Dendritic cell treated with granulocyte-macrophage colony-stimulating factor and Interleukin-4, amounts not matched to agents 40 ng/mL and 50 ng/mL, for 4 days (primary cell): ENCODE measurements at regions not wholly inside any gene's neighbourhood (a gene's known extent, or its start where the extent isn't known, plus 50 kb on each side); places are given as distances from the start of the nearest gene placed in this dataset.
"Not testable (repeated sequence)": the region's sequence is repeated elsewhere in the genome, so short reads cannot be mapped to it uniquely, and the experiment has no call there.

Experiments used
- H3K27ac Mint-ChIP-seq: one replicate; pipeline ENCODE4 v1.8.0; 2022; ENCODE audit warnings: mild to moderate bottlenecking, mixed read lengths
- H3K27me3 Mint-ChIP-seq: one replicate; pipeline ENCODE4 v1.8.0; 2022; ENCODE audit warnings: mild to moderate bottlenecking, mixed read lengths
- H3K36me3 Mint-ChIP-seq: one replicate; pipeline ENCODE4 v1.8.0; 2022; ENCODE audit warnings: low read depth, mixed read lengths
- H3K4me1 Mint-ChIP-seq: one replicate; pipeline ENCODE4 v1.8.0; 2022; ENCODE audit warnings: low read depth, mixed read lengths
- H3K4me3 Mint-ChIP-seq: one replicate; pipeline ENCODE4 v1.8.0; 2022; ENCODE audit warnings: mild to moderate bottlenecking, moderate library complexity, mixed read lengths
- H3K9me3 Mint-ChIP-seq: one replicate; pipeline ENCODE4 v1.8.0; 2022; ENCODE audit warnings: mixed read lengths
- intact Hi-C: fragments of 100-400 bp; cut with micrococcal nuclease; formaldehyde crosslinking; loops from one replicate; pipeline ENCODE4 v1.15.0; 2022

DNA sequence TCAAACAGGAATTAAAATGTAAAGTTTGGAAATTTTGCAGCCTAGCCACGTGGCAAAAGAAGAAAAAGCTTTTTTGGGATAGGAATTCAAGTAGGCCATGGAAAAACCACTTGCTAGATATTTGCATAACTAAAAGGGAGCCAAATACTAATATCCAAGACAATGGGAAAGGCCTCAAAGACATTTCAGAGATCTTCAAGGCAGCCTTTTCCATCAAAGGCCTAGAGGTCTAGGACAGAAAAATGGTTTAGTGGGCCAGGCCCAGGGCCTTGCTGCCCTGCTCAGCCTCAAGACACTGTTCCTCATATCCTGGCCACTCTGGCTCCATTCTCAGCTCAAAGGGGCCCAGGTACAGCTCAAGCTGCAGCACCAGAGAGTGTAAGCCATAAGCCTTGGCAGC lies 265.9 kb upstream of the RPS23 start:
- H3K4me1 Mint-ChIP-seq: peaks cover 7% of the 10 kb centered on the region
- no peak overlapping the region for H3K27ac Mint-ChIP-seq
- no peaks in the 10 kb centered on the region for H3K9me3 Mint-ChIP-seq
- H3K4me3 Mint-ChIP-seq: no peak overlapping the region
- intact Hi-C loops: no loop called here
- H3K36me3 Mint-ChIP-seq: no peaks in the 10 kb centered on the region
- no peaks in the 10 kb centered on the region for H3K27me3 Mint-ChIP-seq

- Mint-ChIP-seq H3K36me3 (no peaks in the 10 kb centered on the region), H3K4me3 (no peak overlapping the region), H3K27me3 (no peaks in the 10 kb centered on the region), H3K9me3 (no peaks in the 10 kb centered on the region), H3K27ac (no peak overlapping the region), H3K4me1 (no peaks in the 10 kb centered on the region)
- intact Hi-C loops: no loop called here
These were observed 262.1 kb upstream of the RPS23 start for GRCh38 chr5:82540301-82540700.

DNA sequence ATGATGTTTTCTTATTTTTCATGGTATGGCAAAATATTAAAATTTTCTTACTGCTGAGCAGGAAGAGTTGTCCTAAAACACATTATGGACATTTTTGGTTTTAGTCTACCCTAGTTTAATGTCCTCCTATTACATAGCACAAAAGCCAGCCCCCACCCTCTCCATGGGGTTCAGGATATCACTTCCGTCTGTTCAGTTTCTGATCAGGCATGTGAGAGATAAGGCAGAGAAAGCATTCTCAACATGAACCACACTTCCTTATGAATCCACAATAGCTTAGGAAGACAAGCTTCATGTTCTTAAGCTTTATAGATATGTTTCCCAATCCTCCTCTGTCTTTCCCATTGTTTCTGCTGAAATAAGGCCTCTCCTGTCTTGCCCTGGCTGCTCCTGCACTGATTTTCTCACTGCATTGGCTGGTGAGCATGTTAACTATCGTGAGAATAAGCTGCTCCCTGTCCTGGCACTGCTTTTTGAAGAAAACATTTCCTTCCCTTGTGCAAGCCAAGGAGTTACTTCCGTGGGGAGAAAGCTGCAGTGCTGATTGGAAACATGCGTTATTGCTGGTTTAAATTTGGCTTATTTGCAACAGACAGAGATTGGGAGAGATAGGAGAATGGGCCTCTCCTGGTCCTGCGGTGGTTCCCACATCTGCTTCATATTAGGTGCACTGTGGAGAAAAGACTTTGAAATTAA lies 260.3 kb upstream of the RPS23 start:
- Mint-ChIP-seq H3K9me3 (no peaks in the 10 kb centered on the region), H3K27ac (no peak overlapping the region), H3K36me3 (no peaks in the 10 kb centered on the region), H3K4me1 (no peaks in the 10 kb centered on the region), H3K27me3 (no peaks in the 10 kb centered on the region), H3K4me3 (no peak overlapping the region)
- intact Hi-C loops: no loop called here

DNA sequence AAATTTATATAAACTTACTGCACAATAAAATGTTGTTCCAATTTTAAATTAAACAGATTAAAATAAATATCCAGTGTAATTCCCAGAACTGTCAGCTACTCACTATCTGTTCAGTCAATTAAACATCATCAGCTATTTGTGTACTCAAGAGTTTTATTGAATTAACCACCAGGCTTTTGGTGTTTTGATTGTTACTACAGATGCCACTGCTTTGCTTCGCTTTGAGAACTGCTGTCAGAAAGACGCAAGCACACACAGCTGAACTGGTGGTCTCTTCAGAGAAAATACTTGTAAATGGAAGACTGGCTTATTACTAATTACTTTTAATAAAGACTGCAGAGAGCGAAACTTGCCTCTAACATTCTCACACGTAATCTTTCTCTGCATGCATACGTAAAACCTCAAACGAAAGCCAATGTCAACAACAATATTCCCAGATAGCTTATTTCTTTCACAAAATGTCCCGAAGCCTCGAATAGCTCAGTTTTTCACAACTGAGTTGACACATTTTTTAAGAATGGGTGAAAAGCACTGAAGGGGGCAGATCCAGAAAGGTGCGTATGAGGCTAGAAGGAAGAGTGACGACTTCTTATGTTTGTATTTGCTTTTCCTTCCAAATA lies 259.6 kb upstream of the RPS23 start:
- H3K27ac Mint-ChIP-seq: no peak overlapping the region
- H3K4me1 Mint-ChIP-seq: no peaks in the 10 kb centered on the region
- intact Hi-C loops: no loop called here
- no peaks in the 10 kb centered on the region for H3K27me3 Mint-ChIP-seq
- H3K4me3 Mint-ChIP-seq: no peak overlapping the region
- no peaks in the 10 kb centered on the region for H3K36me3 Mint-ChIP-seq
- peaks cover 3% of the 10 kb centered on the region for H3K9me3 Mint-ChIP-seq

GRCh38 chr5:82534986-82535385 lies 256.8 kb upstream of the RPS23 start:
- Mint-ChIP-seq H3K9me3 (peaks cover 31% of the 10 kb centered on the region), H3K36me3 (no peaks in the 10 kb centered on the region), H3K4me1 (no peaks in the 10 kb centered on the region), H3K4me3 (no peak overlapping the region), H3K27ac (no peak overlapping the region), H3K27me3 (no peaks in the 10 kb centered on the region)
- intact Hi-C loops: no loop called here

- peaks cover 48% of the 10 kb centered on the region for H3K9me3 Mint-ChIP-seq
- H3K4me3 Mint-ChIP-seq, H3K27ac Mint-ChIP-seq, H3K27me3 Mint-ChIP-seq, intact Hi-C loops, H3K36me3 Mint-ChIP-seq, H3K4me1 Mint-ChIP-seq: not testable (repeated sequence)
These were observed 253.9 kb upstream of the RPS23 start for GRCh38 chr5:82532075-82532474.

- intact Hi-C loops: no loop called here
- Mint-ChIP-seq H3K36me3 (no peaks in the 10 kb centered on the region), H3K9me3 (peaks cover 35% of the 10 kb centered on the region), H3K4me3 (no peak overlapping the region), H3K27me3 (no peaks in the 10 kb centered on the region), H3K27ac (no peak overlapping the region), H3K4me1 (no peaks in the 10 kb centered on the region)
These were observed 248.4 kb upstream of the RPS23 start for GRCh38 chr5:82526540-82526939.

- Mint-ChIP-seq H3K27me3 (no peaks in the 10 kb centered on the region), H3K36me3 (no peaks in the 10 kb centered on the region), H3K4me3 (no peak overlapping the region), H3K27ac (no peak overlapping the region), H3K9me3 (peaks cover 26% of the 10 kb centered on the region), H3K4me1 (no peaks in the 10 kb centered on the region)
- intact Hi-C loops: no loop called here
These were observed 247.5 kb upstream of the RPS23 start for GRCh38 chr5:82525626-82526025.

- no peaks in the 10 kb centered on the region for H3K27me3 Mint-ChIP-seq
- no peak overlapping the region for H3K4me3 Mint-ChIP-seq
- intact Hi-C loops: no loop called here
- H3K9me3 Mint-ChIP-seq: peaks cover 18% of the 10 kb centered on the region
- H3K27ac Mint-ChIP-seq: no peak overlapping the region
- H3K4me1 Mint-ChIP-seq: no peaks in the 10 kb centered on the region
- H3K36me3 Mint-ChIP-seq: no peaks in the 10 kb centered on the region
These were observed 245.5 kb upstream of the RPS23 start for GRCh38 chr5:82523633-82524032.

DNA sequence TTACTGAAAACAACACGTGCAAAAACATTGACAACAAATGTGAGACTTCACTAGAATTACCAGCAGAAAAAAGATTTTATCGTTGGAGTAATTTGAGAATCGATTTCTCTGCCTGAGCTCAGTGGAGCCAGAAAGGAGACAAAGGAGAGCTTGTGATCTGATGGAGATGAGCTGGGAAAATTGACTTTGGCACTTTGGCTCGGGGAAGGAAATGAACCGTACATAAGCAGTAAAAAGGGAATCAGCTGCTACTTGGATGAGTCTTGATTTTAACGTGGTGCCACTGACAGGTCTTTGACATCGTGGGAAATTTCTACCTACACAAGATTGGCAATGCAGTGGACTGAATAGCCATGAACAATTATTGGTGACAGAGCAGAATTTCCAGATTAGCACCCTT lies 244.7 kb upstream of the RPS23 start:
- Mint-ChIP-seq H3K9me3 (peaks cover 11% of the 10 kb centered on the region), H3K36me3 (no peaks in the 10 kb centered on the region), H3K27ac (no peak overlapping the region), H3K27me3 (no peaks in the 10 kb centered on the region), H3K4me1 (no peaks in the 10 kb centered on the region), H3K4me3 (no peak overlapping the region)
- intact Hi-C loops: no loop called here

GRCh38 chr5:82521431-82522051 lies 243.4 kb upstream of the RPS23 start:
- Mint-ChIP-seq H3K4me1 (no peaks in the 10 kb centered on the region), H3K27ac (no peak overlapping the region), H3K36me3 (no peaks in the 10 kb centered on the region), H3K9me3 (no peaks in the 10 kb centered on the region), H3K27me3 (no peaks in the 10 kb centered on the region), H3K4me3 (no peak overlapping the region)
- intact Hi-C loops: no loop called here

DNA sequence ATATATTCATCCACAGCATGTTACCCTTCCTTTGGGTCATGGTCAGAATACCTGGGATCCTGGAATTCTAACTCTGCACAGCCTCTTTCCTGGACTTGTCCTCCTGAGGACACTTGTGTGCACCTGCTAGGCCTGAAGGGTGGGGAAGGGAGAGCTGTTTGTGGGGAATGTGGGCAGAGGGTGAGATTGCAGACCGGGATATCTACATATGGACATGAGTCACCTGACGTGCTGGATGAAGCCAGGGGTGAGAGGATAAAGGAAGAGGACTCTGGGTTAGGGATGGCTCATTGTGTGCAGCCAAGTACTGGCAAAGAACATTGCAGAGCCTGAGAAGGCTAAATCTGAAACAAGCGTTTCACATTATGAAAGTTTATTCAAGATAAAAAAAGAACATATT lies 241.4 kb upstream of the RPS23 start:
- no peaks in the 10 kb centered on the region for H3K27me3 Mint-ChIP-seq
- H3K9me3 Mint-ChIP-seq: no peaks in the 10 kb centered on the region
- H3K4me1 Mint-ChIP-seq: no peaks in the 10 kb centered on the region
- H3K27ac Mint-ChIP-seq: no peak overlapping the region
- no peak overlapping the region for H3K4me3 Mint-ChIP-seq
- no peaks in the 10 kb centered on the region for H3K36me3 Mint-ChIP-seq
- intact Hi-C loops: no loop called here

GRCh38 chr5:82517544-82518075 lies 239.5 kb upstream of the RPS23 start:
- H3K36me3 Mint-ChIP-seq: no peaks in the 10 kb centered on the region
- H3K27ac Mint-ChIP-seq: no peak overlapping the region
- intact Hi-C loops: no loop called here
- H3K4me1 Mint-ChIP-seq: no peaks in the 10 kb centered on the region
- no peaks in the 10 kb centered on the region for H3K27me3 Mint-ChIP-seq
- H3K9me3 Mint-ChIP-seq: no peaks in the 10 kb centered on the region
- H3K4me3 Mint-ChIP-seq: no peak overlapping the region

DNA sequence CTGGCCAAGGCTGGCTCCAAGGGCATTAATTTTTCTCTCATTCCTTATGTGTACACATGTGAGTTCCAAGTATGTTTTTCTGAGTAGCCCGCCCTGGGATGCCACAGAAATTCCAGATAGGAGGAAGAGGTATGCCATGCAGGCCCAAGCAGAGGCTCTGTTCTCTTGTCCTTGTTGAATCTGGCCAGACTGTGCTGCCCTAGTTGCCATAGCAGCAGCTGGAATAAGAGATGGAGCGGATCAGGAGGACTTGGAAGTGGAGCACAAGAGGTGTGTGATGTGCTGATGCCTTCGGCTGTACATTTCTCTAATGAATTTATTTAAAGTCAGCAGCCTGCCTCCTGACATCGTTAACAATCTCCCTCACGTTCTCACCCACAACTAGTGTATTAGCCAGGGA lies 235.6 kb upstream of the RPS23 start:
- intact Hi-C loops: no loop called here
- H3K27ac Mint-ChIP-seq: no peak overlapping the region

More for the DNA sequence above, 235.6 kb upstream of the RPS23 start:
- no peaks in the 10 kb centered on the region for H3K27me3 Mint-ChIP-seq
- peaks cover 2% of the 10 kb centered on the region for H3K9me3 Mint-ChIP-seq
- H3K4me3 Mint-ChIP-seq: no peak overlapping the region
- no peaks in the 10 kb centered on the region for H3K36me3 Mint-ChIP-seq
- no peaks in the 10 kb centered on the region for H3K4me1 Mint-ChIP-seq
